ENCODE measurements at regions not wholly inside any gene's neighbourhood (a gene's known extent, or its start where the extent isn't known, plus 50 kb on each side); places are given as distances from the start of the nearest gene placed in this dataset.
"Not testable (repeated sequence)": the region's sequence is repeated elsewhere in the genome, so short reads cannot be mapped to it uniquely, and the experiment has no call there.

- ATAC-seq (no peak), DNase-seq (no peak)
- intact Hi-C loops (cut with DNase I), result no loop called here
These were observed 377.1 kb upstream of the RGS6 start for GRCh38 chr14:71554959-71555612.

- ATAC-seq, result no peak
- intact Hi-C loops (cut with DNase I), result no loop called here
- DNase-seq, result no peak
These were observed 376.3 kb upstream of the RGS6 start for GRCh38 chr14:71555654-71556559.

GRCh38 chr14:71556730-71557129, 375.5 kb upstream of the RGS6 start:
- DNase-seq (no peak), ATAC-seq (no peak)
- intact Hi-C loops (cut with DNase I), result no loop called here

GRCh38 chr14:71557351-71557750, 374.9 kb upstream of the RGS6 start:
- DNase-seq (no peak), ATAC-seq (no peak)
- intact Hi-C loops (cut with DNase I), result no loop called here

- ATAC-seq; DNase-seq; intact Hi-C loops (cut with DNase I): not testable (repeated sequence)
These were observed 373.3 kb upstream of the RGS6 start for GRCh38 chr14:71558943-71559342.

GRCh38 chr14:71560751-71561150, 371.5 kb upstream of the RGS6 start:
- no peak for ATAC-seq
- no peak for DNase-seq
- intact Hi-C loops (cut with DNase I), result no loop called here

GRCh38 chr14:71563492-71564153, 368.6 kb upstream of the RGS6 start:
- intact Hi-C loops (cut with DNase I), result no loop called here
- DNase-seq (no peak), ATAC-seq (no peak)

GRCh38 chr14:71566276-71566675, 366.0 kb upstream of the RGS6 start:
- ATAC-seq (no peak), DNase-seq (no peak)
- intact Hi-C loops (cut with DNase I), result no loop called here

- DNase-seq; ATAC-seq; intact Hi-C loops (cut with DNase I): not testable (repeated sequence)
These were observed 364.6 kb upstream of the RGS6 start for GRCh38 chr14:71567499-71568133.

- ATAC-seq (peak in 1 of 2 donors; percentile 22), DNase-seq (no peak)
- intact Hi-C loops (cut with DNase I), result no loop called here
These were observed 357.3 kb upstream of the RGS6 start for GRCh38 chr14:71574976-71575375.

GRCh38 chr14:71576472-71576871, 355.8 kb upstream of the RGS6 start:
- DNase-seq (no peak), ATAC-seq (no peak)
- intact Hi-C loops (cut with DNase I), result no loop called here

- DNase-seq, result no peak
- intact Hi-C loops (cut with DNase I), result no loop called here
- no peak for ATAC-seq
These were observed 352.9 kb upstream of the RGS6 start for GRCh38 chr14:71579331-71579730.

- intact Hi-C loops (cut with DNase I), result no loop called here
These were observed 349.5 kb upstream of the RGS6 start for GRCh38 chr14:71582705-71583104.

GRCh38 chr14:71583194-71583593, 349.0 kb upstream of the RGS6 start:
- intact Hi-C loops (cut with DNase I), result no loop called here
- ATAC-seq, result no peak
- no peak for DNase-seq

More at GRCh38 chr14:71582705-71583104, 349.5 kb upstream of the RGS6 start:
- no peak for DNase-seq
- peak in 1 of 2 donors; percentile 24 for ATAC-seq

GRCh38 chr14:71583705-71584104, 348.5 kb upstream of the RGS6 start:
- ATAC-seq, result no peak
- DNase-seq, result no peak
- intact Hi-C loops (cut with DNase I), result no loop called here

GRCh38 chr14:71585361-71585760, 346.9 kb upstream of the RGS6 start:
- ATAC-seq (no peak), DNase-seq (no peak)
- intact Hi-C loops (cut with DNase I), result no loop called here

GRCh38 chr14:71586131-71586897, 345.9 kb upstream of the RGS6 start:
- intact Hi-C loops (cut with DNase I), result no loop called here
- no peak for DNase-seq
- peak; percentile 47 to 70 for ATAC-seq

- ATAC-seq (no peak), DNase-seq (no peak)
- intact Hi-C loops (cut with DNase I), result no loop called here
These were observed 344.2 kb upstream of the RGS6 start for GRCh38 chr14:71588028-71588427.

Measured in left cardiac atrium (tissue), 4 donors.